ENCODE measurements at regions not wholly inside any gene's neighbourhood (a gene's known extent, or its start where the extent isn't known, plus 50 kb on each side); places are given as distances from the start of the nearest gene placed in this dataset.

DNA sequence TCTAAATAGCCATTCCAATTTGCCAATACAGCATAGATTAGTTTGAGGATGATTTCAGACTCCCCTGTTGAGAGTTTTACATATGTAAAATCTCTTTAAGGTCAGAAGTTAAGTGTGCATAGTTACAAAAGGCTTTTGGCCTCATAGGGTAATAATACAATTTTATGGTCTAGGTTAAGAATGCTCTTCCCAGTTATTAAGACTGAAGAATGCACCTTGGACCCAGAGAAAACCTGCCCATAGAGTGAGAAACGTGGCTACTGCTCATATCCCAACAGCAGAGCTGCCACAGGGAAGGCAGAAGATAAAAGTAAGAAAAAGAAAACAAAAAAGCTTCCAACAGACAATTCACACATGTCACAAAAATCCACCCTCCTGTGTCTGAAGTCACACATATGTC, 255.9 kb downstream of the LMO4 start:
- TF ChIP-seq CTCF (IDR thresholded peaks at IDR 0.05 in 8 of 11, conservative IDR thresholded peaks at IDR 0.05 in 3 of 11) = no peak
- no peak for TF ChIP-seq POLR2AphosphoS5 (IDR thresholded peaks at IDR 0.05)
- TF ChIP-seq POLR2A (IDR thresholded peaks at IDR 0.05) = no peak
